Activated naive CD4-positive, alpha-beta T cell treated with anti-CD3 and anti-CD28 coated beads, Interleukin-2, amount 50 U/mL, for 24 hours (primary cell): ENCODE measurements at regions not wholly inside any gene's neighbourhood (a gene's known extent, or its start where the extent isn't known, plus 50 kb on each side); places are given as distances from the start of the nearest gene placed in this dataset.
A peak's percentile ranks its signal among the peaks of the same experiment; 100 is the strongest.

Experiments used
- H3K27ac Mint-ChIP-seq: one replicate; pipeline ENCODE4 v1.8.0; 2021; ENCODE audit warnings: mild to moderate bottlenecking, mixed read lengths
- H3K27me3 Mint-ChIP-seq: one replicate; pipeline ENCODE4 v1.8.0; 2021; ENCODE audit warnings: mixed read lengths
- H3K36me3 Mint-ChIP-seq: one replicate; pipeline ENCODE4 v1.8.0; 2021; ENCODE audit warnings: mixed read lengths
- H3K4me1 Mint-ChIP-seq: one replicate; pipeline ENCODE4 v1.8.0; 2021; ENCODE audit warnings: mixed read lengths
- H3K4me3 Mint-ChIP-seq: one replicate; pipeline ENCODE4 v1.8.0; 2021; ENCODE audit warnings: mild to moderate bottlenecking, mixed read lengths
- H3K9me3 Mint-ChIP-seq: one replicate; pipeline ENCODE4 v1.8.0; 2021; ENCODE audit warnings: mixed read lengths

- Mint-ChIP-seq H3K36me3 (no peaks in the 10 kb centered on the region), H3K27ac (no peak overlapping the region), H3K4me1 (no peaks in the 10 kb centered on the region), H3K4me3 (no peak overlapping the region), H3K27me3 (no peaks in the 10 kb centered on the region), H3K9me3 (no peaks in the 10 kb centered on the region)
These were observed 117.4 kb upstream of the SLC45A1 start for GRCh38 chr1:8200317-8201115.

- Mint-ChIP-seq H3K4me3 (no peak overlapping the region), H3K4me1 (peaks cover 6% of the 10 kb centered on the region), H3K27me3 (no peaks in the 10 kb centered on the region)
These were observed 119.4 kb upstream of the SLC45A1 start for GRCh38 chr1:8198522-8198921.

GRCh38 chr1:8197493-8198282, 120.2 kb upstream of the SLC45A1 start:
- no peak overlapping the region for H3K4me3 Mint-ChIP-seq
- H3K27ac Mint-ChIP-seq = peak overlapping the region; percentile 51
- H3K36me3 Mint-ChIP-seq = no peaks in the 10 kb centered on the region
- H3K27me3 Mint-ChIP-seq = no peaks in the 10 kb centered on the region
- H3K4me1 Mint-ChIP-seq = peaks cover 6% of the 10 kb centered on the region
- no peaks in the 10 kb centered on the region for H3K9me3 Mint-ChIP-seq

More at GRCh38 chr1:8198522-8198921, 119.4 kb upstream of the SLC45A1 start:
- H3K27ac Mint-ChIP-seq = no peak overlapping the region
- no peaks in the 10 kb centered on the region for H3K9me3 Mint-ChIP-seq
- H3K36me3 Mint-ChIP-seq = no peaks in the 10 kb centered on the region

- Mint-ChIP-seq H3K27ac (no peak overlapping the region), H3K4me1 (peaks cover 6% of the 10 kb centered on the region), H3K9me3 (no peaks in the 10 kb centered on the region), H3K36me3 (no peaks in the 10 kb centered on the region), H3K27me3 (no peaks in the 10 kb centered on the region), H3K4me3 (no peak overlapping the region)
These were observed 123.3 kb upstream of the SLC45A1 start for GRCh38 chr1:8194481-8195227.

- H3K4me1 Mint-ChIP-seq = peaks cover 6% of the 10 kb centered on the region
- H3K27me3 Mint-ChIP-seq = no peaks in the 10 kb centered on the region
- no peaks in the 10 kb centered on the region for H3K36me3 Mint-ChIP-seq
- no peak overlapping the region for H3K4me3 Mint-ChIP-seq
- H3K27ac Mint-ChIP-seq = no peak overlapping the region
- no peaks in the 10 kb centered on the region for H3K9me3 Mint-ChIP-seq
These were observed 124.0 kb upstream of the SLC45A1 start for GRCh38 chr1:8193840-8194406.

GRCh38 chr1:8191474-8191873, 126.4 kb upstream of the SLC45A1 start:
- no peaks in the 10 kb centered on the region for H3K9me3 Mint-ChIP-seq
- no peak overlapping the region for H3K27ac Mint-ChIP-seq
- H3K36me3 Mint-ChIP-seq = no peaks in the 10 kb centered on the region
- peaks cover 6% of the 10 kb centered on the region for H3K4me1 Mint-ChIP-seq
- H3K4me3 Mint-ChIP-seq = no peak overlapping the region
- no peaks in the 10 kb centered on the region for H3K27me3 Mint-ChIP-seq

GRCh38 chr1:8189931-8190483, 127.9 kb upstream of the SLC45A1 start:
- Mint-ChIP-seq H3K27me3 (no peaks in the 10 kb centered on the region), H3K27ac (no peak overlapping the region), H3K4me1 (peaks cover 6% of the 10 kb centered on the region), H3K36me3 (no peaks in the 10 kb centered on the region), H3K4me3 (no peak overlapping the region), H3K9me3 (no peaks in the 10 kb centered on the region)

- Mint-ChIP-seq H3K27ac (no peak overlapping the region), H3K4me3 (no peak overlapping the region), H3K27me3 (no peaks in the 10 kb centered on the region), H3K9me3 (no peaks in the 10 kb centered on the region), H3K36me3 (no peaks in the 10 kb centered on the region), H3K4me1 (peaks cover 18% of the 10 kb centered on the region)
These were observed 132.5 kb upstream of the SLC45A1 start for GRCh38 chr1:8185400-8185799.

- peaks cover 2% of the 10 kb centered on the region for H3K9me3 Mint-ChIP-seq
- peaks cover 18% of the 10 kb centered on the region for H3K4me1 Mint-ChIP-seq
- no peak overlapping the region for H3K27ac Mint-ChIP-seq
- H3K4me3 Mint-ChIP-seq = no peak overlapping the region
- H3K27me3 Mint-ChIP-seq = no peaks in the 10 kb centered on the region
- peaks cover 2% of the 10 kb centered on the region for H3K36me3 Mint-ChIP-seq
These were observed 133.6 kb upstream of the SLC45A1 start for GRCh38 chr1:8184301-8184700.

- Mint-ChIP-seq H3K36me3 (peaks cover 11% of the 10 kb centered on the region), H3K4me3 (peak overlapping the region; percentile 61), H3K27ac (peak overlapping the region; percentile 69)
These were observed 135.7 kb upstream of the SLC45A1 start for GRCh38 chr1:8182034-8182761.

GRCh38 chr1:8179132-8179793, 138.7 kb upstream of the SLC45A1 start:
- peaks cover 11% of the 10 kb centered on the region for H3K36me3 Mint-ChIP-seq
- no peaks in the 10 kb centered on the region for H3K27me3 Mint-ChIP-seq
- peaks cover 11% of the 10 kb centered on the region for H3K9me3 Mint-ChIP-seq
- H3K4me3 Mint-ChIP-seq = no peak overlapping the region
- H3K27ac Mint-ChIP-seq = peak overlapping the region; percentile 15
- peaks cover 18% of the 10 kb centered on the region for H3K4me1 Mint-ChIP-seq

More at GRCh38 chr1:8182034-8182761, 135.7 kb upstream of the SLC45A1 start:
- Mint-ChIP-seq H3K4me1 (peaks cover 18% of the 10 kb centered on the region), H3K9me3 (peaks cover 11% of the 10 kb centered on the region), H3K27me3 (no peaks in the 10 kb centered on the region)

GRCh38 chr1:8176279-8176678, 141.6 kb upstream of the SLC45A1 start:
- Mint-ChIP-seq H3K4me3 (no peak overlapping the region), H3K4me1 (peaks cover 7% of the 10 kb centered on the region), H3K36me3 (peaks cover 11% of the 10 kb centered on the region), H3K27me3 (no peaks in the 10 kb centered on the region), H3K27ac (no peak overlapping the region), H3K9me3 (peaks cover 11% of the 10 kb centered on the region)

- no peak overlapping the region for H3K4me3 Mint-ChIP-seq
- H3K27ac Mint-ChIP-seq = no peak overlapping the region
- H3K9me3 Mint-ChIP-seq = peaks cover 11% of the 10 kb centered on the region
- H3K4me1 Mint-ChIP-seq = peaks cover 15% of the 10 kb centered on the region
- no peaks in the 10 kb centered on the region for H3K27me3 Mint-ChIP-seq
- peaks cover 11% of the 10 kb centered on the region for H3K36me3 Mint-ChIP-seq
These were observed 143.1 kb upstream of the SLC45A1 start for GRCh38 chr1:8174807-8175206.

GRCh38 chr1:8171751-8172464, 145.8 kb upstream of the ERRFI1 start:
- peak overlapping the region; percentile 6 for H3K27ac Mint-ChIP-seq
- no peaks in the 10 kb centered on the region for H3K36me3 Mint-ChIP-seq
- H3K27me3 Mint-ChIP-seq = no peaks in the 10 kb centered on the region
- peaks cover 30% of the 10 kb centered on the region for H3K4me1 Mint-ChIP-seq
- no peak overlapping the region for H3K4me3 Mint-ChIP-seq
- no peaks in the 10 kb centered on the region for H3K9me3 Mint-ChIP-seq
